CD8-positive, alpha-beta memory T cell (primary cell): ENCODE measurements at regions not wholly inside any gene's neighbourhood (a gene's known extent, or its start where the extent isn't known, plus 50 kb on each side); places are given as distances from the start of the nearest gene placed in this dataset.
A peak's percentile ranks its signal among the peaks of the same experiment; 100 is the strongest.

ENCODE experiments used
- CTCF ChIA-PET: fragments of 350-600 bp; sonication (Branson Sonifier 250); formaldehyde crosslinking; loops from one replicate; lab custom pipeline; 2021; ENCODE audit warnings: antibody characterized with exemption; lab: Charles Lee
- POLR2A ChIA-PET: fragments of 350-600 bp; sonication (Branson Sonifier 250); formaldehyde crosslinking; loops from one replicate; lab custom pipeline; 2021; ENCODE audit warnings: antibody characterized with exemption; lab: Charles Lee
- DNase-seq, 5 donors: peaks; one replicate each; pipeline versions ENCODE4 v3.0.0 to v3.0.0-alpha.2; 2020 to 2022; ENCODE audit warnings: mixed read lengths in 1 of 5
- H3K27ac ChIP-seq: one replicate; pipeline ENCODE4 v1.7.0; 2013; ENCODE audit warnings: low read depth, mild to moderate bottlenecking, low read length, moderate library complexity
- H3K27me3 ChIP-seq: 2 replicates; pipeline ENCODE4 v1.7.0; 2013; ENCODE audit warnings: low read length, mild to moderate bottlenecking; ENCODE audit not compliant: insufficient read depth, poor library complexity, severe bottlenecking
- H3K36me3 ChIP-seq: 2 replicates; pipeline ENCODE4 v1.7.0; 2013; ENCODE audit warnings: mild to moderate bottlenecking, low read length, moderate library complexity; ENCODE audit not compliant: insufficient read depth
- H3K4me1 ChIP-seq: 2 replicates; pipeline ENCODE4 v1.7.0; 2013; ENCODE audit warnings: mild to moderate bottlenecking, low read length, moderate library complexity; ENCODE audit not compliant: insufficient read depth
- H3K4me3 ChIP-seq: 2 replicates; pipeline ENCODE4 v1.7.0; 2013; ENCODE audit warnings: mild to moderate bottlenecking, low read length
- H3K9me3 ChIP-seq: 2 replicates; pipeline ENCODE4 v1.7.0; 2013; ENCODE audit warnings: mild to moderate bottlenecking, low read length
- H3K27ac Mint-ChIP-seq, 8 donors: one replicate each; pipeline ENCODE4 v1.8.0; 2020 to 2021; ENCODE audit warnings: mixed read lengths in 8 of 8, mild to moderate bottlenecking in 6 of 8, inconsistent platforms in 3 of 8, moderate library complexity in 3 of 8
- H3K27me3 Mint-ChIP-seq, 2 donors: one replicate each; pipeline ENCODE4 v1.8.0; 2020 to 2021; ENCODE audit warnings: mixed read lengths in 2 of 2, mild to moderate bottlenecking in 1 of 2, moderate library complexity in 1 of 2
- H3K36me3 Mint-ChIP-seq, 3 donors: one replicate each; pipeline ENCODE4 v1.8.0; 2020 to 2021; ENCODE audit warnings: mixed read lengths in 3 of 3, inconsistent platforms in 1 of 3, mild to moderate bottlenecking in 1 of 3
- H3K4me1 Mint-ChIP-seq, 3 donors: one replicate each; pipeline ENCODE4 v1.8.0; 2020 to 2021; ENCODE audit warnings: mixed read lengths in 3 of 3, inconsistent platforms in 1 of 3, mild to moderate bottlenecking in 1 of 3
- H3K4me3 Mint-ChIP-seq, 7 donors: one replicate each; pipeline ENCODE4 v1.8.0; 2020 to 2021; ENCODE audit warnings: mixed read lengths in 7 of 7, mild to moderate bottlenecking in 6 of 7, moderate library complexity in 4 of 7, inconsistent platforms in 2 of 7
- H3K9me3 Mint-ChIP-seq, 5 donors: one replicate each; pipeline ENCODE4 v1.8.0; 2020 to 2022; ENCODE audit warnings: mixed read lengths in 5 of 5, mild to moderate bottlenecking in 3 of 5, moderate library complexity in 2 of 5, inconsistent platforms in 1 of 5

- DNase-seq: no peak
- POLR2A ChIA-PET: no interaction called here
- no peak overlapping the region for H3K4me3 ChIP-seq
- H3K9me3 Mint-ChIP-seq: peaks cover 0 to 2% (median 0%) of the 10 kb centered on the region in 5 donors
- no peak overlapping the region for H3K4me3 Mint-ChIP-seq
- H3K27ac Mint-ChIP-seq: no peak overlapping the region
- peaks cover 0 to 5% (median 0%) of the 10 kb centered on the region in 3 donors for H3K36me3 Mint-ChIP-seq
- no peaks in the 10 kb centered on the region for H3K36me3 ChIP-seq
- no peaks in the 10 kb centered on the region for H3K9me3 ChIP-seq
- peaks cover 4 to 13% of the 10 kb centered on the region in 2 donors for H3K27me3 Mint-ChIP-seq
- H3K27me3 ChIP-seq: no peaks in the 10 kb centered on the region
- H3K27ac ChIP-seq: no peak overlapping the region
- H3K4me1 ChIP-seq: no peaks in the 10 kb centered on the region
- no peaks in the 10 kb centered on the region for H3K4me1 Mint-ChIP-seq
- CTCF ChIA-PET: no interaction called here
These were observed 930.1 kb upstream of the NR2F2 start for GRCh38 chr15:95400428-95400827.

GRCh38 chr15:95401587-95401986 lies 928.9 kb upstream of the NR2F2 start:
- no peak overlapping the region for H3K27ac ChIP-seq
- H3K4me1 ChIP-seq: no peaks in the 10 kb centered on the region
- CTCF ChIA-PET: no interaction called here
- no peaks in the 10 kb centered on the region for H3K36me3 ChIP-seq
- no peak for DNase-seq
- Mint-ChIP-seq H3K9me3 (peaks cover 0 to 2% (median 0%) of the 10 kb centered on the region in 5 donors), H3K27me3 (peaks cover 3 to 7% of the 10 kb centered on the region in 2 donors), H3K4me1 (no peaks in the 10 kb centered on the region), H3K27ac (no peak overlapping the region), H3K4me3 (no peak overlapping the region), H3K36me3 (peaks cover 0 to 3% (median 0%) of the 10 kb centered on the region in 3 donors)
- POLR2A ChIA-PET: no interaction called here
- H3K27me3 ChIP-seq: no peaks in the 10 kb centered on the region
- no peak overlapping the region for H3K4me3 ChIP-seq
- H3K9me3 ChIP-seq: no peaks in the 10 kb centered on the region

- Histone ChIP-seq H3K4me3 (no peak overlapping the region), H3K27ac (no peak overlapping the region), H3K4me1 (peaks cover 7% of the 10 kb centered on the region), H3K9me3 (no peaks in the 10 kb centered on the region), H3K36me3 (no peaks in the 10 kb centered on the region), H3K27me3 (no peaks in the 10 kb centered on the region)
- DNase-seq: no peak
- no peak overlapping the region for H3K27ac Mint-ChIP-seq
- H3K4me1 Mint-ChIP-seq: peaks cover 11 to 15% (median 13%) of the 10 kb centered on the region in 3 donors
- no peaks in the 10 kb centered on the region for H3K27me3 Mint-ChIP-seq
- POLR2A ChIA-PET: no interaction called here
- CTCF ChIA-PET: interaction anchor here (1.0 kb wide), 1 partner anchor 29 kb away, joined by 3 read pairs; no protein-coding TSS in a partner anchor
- no peaks in the 10 kb centered on the region for H3K36me3 Mint-ChIP-seq
- H3K9me3 Mint-ChIP-seq: peaks cover 0 to 2% (median 0%) of the 10 kb centered on the region in 5 donors
- no peak overlapping the region for H3K4me3 Mint-ChIP-seq
These were observed 925.1 kb upstream of the NR2F2 start for GRCh38 chr15:95405447-95405846.

- no peak for DNase-seq
- POLR2A ChIA-PET: no interaction called here
- H3K4me3 Mint-ChIP-seq: no peak overlapping the region
- Histone ChIP-seq H3K27ac (no peak overlapping the region), H3K4me1 (peaks cover 7% of the 10 kb centered on the region), H3K27me3 (no peaks in the 10 kb centered on the region), H3K9me3 (no peaks in the 10 kb centered on the region), H3K4me3 (no peak overlapping the region), H3K36me3 (no peaks in the 10 kb centered on the region)
- H3K9me3 Mint-ChIP-seq: peaks cover 0 to 2% (median 0%) of the 10 kb centered on the region in 5 donors
- H3K27ac Mint-ChIP-seq: no peak overlapping the region
- H3K4me1 Mint-ChIP-seq: peaks cover 16 to 18% (median 18%) of the 10 kb centered on the region in 3 donors
- CTCF ChIA-PET: no interaction called here
- H3K27me3 Mint-ChIP-seq: no peaks in the 10 kb centered on the region
- no peaks in the 10 kb centered on the region for H3K36me3 Mint-ChIP-seq
These were observed 923.0 kb upstream of the NR2F2 start for GRCh38 chr15:95407534-95407933.

- H3K27me3 Mint-ChIP-seq: no peaks in the 10 kb centered on the region
- no peaks in the 10 kb centered on the region for H3K27me3 ChIP-seq
- H3K4me1 ChIP-seq: peaks cover 7% of the 10 kb centered on the region
- H3K4me3 ChIP-seq: no peak overlapping the region
- H3K36me3 ChIP-seq: no peaks in the 10 kb centered on the region
- H3K36me3 Mint-ChIP-seq: no peaks in the 10 kb centered on the region
- no peaks in the 10 kb centered on the region for H3K9me3 ChIP-seq
- peaks cover 0 to 2% (median 0%) of the 10 kb centered on the region in 5 donors for H3K9me3 Mint-ChIP-seq
- peak overlapping the region in 2 of 7 donors; percentile 13 to 30 for H3K4me3 Mint-ChIP-seq
- no peak overlapping the region for H3K27ac ChIP-seq
- no peak for DNase-seq
- H3K4me1 Mint-ChIP-seq: peaks cover 16 to 18% (median 18%) of the 10 kb centered on the region in 3 donors
- peak overlapping the region in 2 of 8 donors; percentile 12 to 20 for H3K27ac Mint-ChIP-seq
- ChIA-PET POLR2A (no interaction called here), CTCF (no interaction called here)
These were observed 921.3 kb upstream of the NR2F2 start for GRCh38 chr15:95409211-95409610.

GRCh38 chr15:95409626-95410310 lies 920.7 kb upstream of the NR2F2 start:
- H3K27me3 ChIP-seq: no peaks in the 10 kb centered on the region
- CTCF ChIA-PET: no interaction called here
- Mint-ChIP-seq H3K36me3 (no peaks in the 10 kb centered on the region), H3K27ac (peak overlapping the region in 2 of 8 donors; percentile 20 to 30), H3K4me1 (peaks cover 16 to 18% (median 18%) of the 10 kb centered on the region in 3 donors), H3K27me3 (no peaks in the 10 kb centered on the region), H3K9me3 (peaks cover 0 to 2% (median 0%) of the 10 kb centered on the region in 5 donors), H3K4me3 (peak overlapping the region in 4 of 7 donors; percentile 3 to 33 (median 12))
- H3K36me3 ChIP-seq: no peaks in the 10 kb centered on the region
- POLR2A ChIA-PET: no interaction called here
- peak in 1 of 5 donors; percentile 3 for DNase-seq
- H3K4me1 ChIP-seq: peaks cover 7% of the 10 kb centered on the region
- no peak overlapping the region for H3K27ac ChIP-seq
- no peak overlapping the region for H3K4me3 ChIP-seq
- H3K9me3 ChIP-seq: no peaks in the 10 kb centered on the region

- no peaks in the 10 kb centered on the region for H3K9me3 Mint-ChIP-seq
- H3K27me3 Mint-ChIP-seq: no peaks in the 10 kb centered on the region
- CTCF ChIA-PET: no interaction called here
These were observed 919.7 kb upstream of the NR2F2 start for GRCh38 chr15:95410757-95411156.

GRCh38 chr15:95416576-95416975 lies 913.9 kb upstream of the NR2F2 start:
- Mint-ChIP-seq H3K27me3 (peaks cover 0 to 1% of the 10 kb centered on the region in 2 donors), H3K27ac (no peak overlapping the region), H3K4me3 (no peak overlapping the region), H3K4me1 (peaks cover 1 to 5% (median 3%) of the 10 kb centered on the region in 3 donors), H3K9me3 (peaks cover 3 to 7% (median 3%) of the 10 kb centered on the region in 5 donors), H3K36me3 (peaks cover 0 to 10% (median 0%) of the 10 kb centered on the region in 3 donors)
- no peak for DNase-seq
- no peaks in the 10 kb centered on the region for H3K36me3 ChIP-seq
- ChIA-PET CTCF (no interaction called here), POLR2A (no interaction called here)
- no peaks in the 10 kb centered on the region for H3K27me3 ChIP-seq
- no peaks in the 10 kb centered on the region for H3K4me1 ChIP-seq
- no peak overlapping the region for H3K4me3 ChIP-seq
- H3K9me3 ChIP-seq: no peaks in the 10 kb centered on the region
- H3K27ac ChIP-seq: no peak overlapping the region

More at GRCh38 chr15:95410757-95411156, 919.7 kb upstream of the NR2F2 start:
- DNase-seq: no peak
- Mint-ChIP-seq H3K27ac (peak overlapping the region in 1 of 8 donors; percentile 56), H3K4me3 (peak overlapping the region in 1 of 7 donors; percentile 34), H3K4me1 (peaks cover 16 to 18% (median 18%) of the 10 kb centered on the region in 3 donors), H3K36me3 (no peaks in the 10 kb centered on the region)
- POLR2A ChIA-PET: no interaction called here
- Histone ChIP-seq H3K36me3 (no peaks in the 10 kb centered on the region), H3K27ac (no peak overlapping the region), H3K9me3 (no peaks in the 10 kb centered on the region), H3K27me3 (no peaks in the 10 kb centered on the region), H3K4me1 (peaks cover 7% of the 10 kb centered on the region), H3K4me3 (no peak overlapping the region)
